CD4-positive, alpha-beta T cell treated with Interferon gamma for 1 hour (primary cell): ENCODE measurements at regions not wholly inside any gene's neighbourhood (a gene's known extent, or its start where the extent isn't known, plus 50 kb on each side); places are given as distances from the start of the nearest gene placed in this dataset.
"Not testable (repeated sequence)": the region's sequence is repeated elsewhere in the genome, so short reads cannot be mapped to it uniquely, and the experiment has no call there.

Source experiments
- DNase-seq: peaks from one replicate; pipeline ENCODE4 v3.0.0-alpha.2; 2020

GRCh38 chr2:87275974-87276629 is 254.5 kb upstream of the PLGLB1 start:
- DNase-seq, result not testable (repeated sequence)

GRCh38 chr2:87276673-87277072 is 255.0 kb upstream of the PLGLB1 start:
- not testable (repeated sequence) for DNase-seq

DNA sequence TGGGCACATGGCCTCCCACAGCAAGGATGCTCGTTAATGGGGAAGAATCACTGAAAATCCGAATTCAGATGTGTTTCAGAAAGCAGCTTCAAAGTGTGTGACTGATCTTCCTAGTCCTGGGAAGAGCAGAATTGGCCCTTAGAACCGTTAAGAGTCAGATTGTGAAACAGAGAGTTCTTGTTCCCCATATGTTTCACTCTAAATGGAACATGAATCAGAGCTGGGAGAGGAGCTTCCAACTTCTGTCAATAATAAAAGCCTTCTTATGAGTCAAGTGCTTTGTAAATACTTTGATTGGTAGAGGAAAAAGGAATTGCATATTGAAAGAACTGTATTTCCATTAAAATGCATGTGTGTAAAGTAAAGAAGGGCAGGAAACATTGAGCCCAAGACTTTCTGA is 256.1 kb upstream of the PLGLB1 start:
- not testable (repeated sequence) for DNase-seq

GRCh38 chr2:87280596-87281355 is 259.1 kb upstream of the PLGLB1 start:
- not testable (repeated sequence) for DNase-seq

- not testable (repeated sequence) for DNase-seq
Measured at GRCh38 chr2:87283735-87284470, 262.3 kb upstream of the PLGLB1 start.

GRCh38 chr2:87284471-87284772 is 262.8 kb upstream of the PLGLB1 start:
- not testable (repeated sequence) for DNase-seq

GRCh38 chr2:87285139-87285538 is 263.5 kb upstream of the PLGLB1 start:
- not testable (repeated sequence) for DNase-seq

GRCh38 chr2:87290566-87291307 is 269.1 kb upstream of the PLGLB1 start:
- DNase-seq, result not testable (repeated sequence)

DNA sequence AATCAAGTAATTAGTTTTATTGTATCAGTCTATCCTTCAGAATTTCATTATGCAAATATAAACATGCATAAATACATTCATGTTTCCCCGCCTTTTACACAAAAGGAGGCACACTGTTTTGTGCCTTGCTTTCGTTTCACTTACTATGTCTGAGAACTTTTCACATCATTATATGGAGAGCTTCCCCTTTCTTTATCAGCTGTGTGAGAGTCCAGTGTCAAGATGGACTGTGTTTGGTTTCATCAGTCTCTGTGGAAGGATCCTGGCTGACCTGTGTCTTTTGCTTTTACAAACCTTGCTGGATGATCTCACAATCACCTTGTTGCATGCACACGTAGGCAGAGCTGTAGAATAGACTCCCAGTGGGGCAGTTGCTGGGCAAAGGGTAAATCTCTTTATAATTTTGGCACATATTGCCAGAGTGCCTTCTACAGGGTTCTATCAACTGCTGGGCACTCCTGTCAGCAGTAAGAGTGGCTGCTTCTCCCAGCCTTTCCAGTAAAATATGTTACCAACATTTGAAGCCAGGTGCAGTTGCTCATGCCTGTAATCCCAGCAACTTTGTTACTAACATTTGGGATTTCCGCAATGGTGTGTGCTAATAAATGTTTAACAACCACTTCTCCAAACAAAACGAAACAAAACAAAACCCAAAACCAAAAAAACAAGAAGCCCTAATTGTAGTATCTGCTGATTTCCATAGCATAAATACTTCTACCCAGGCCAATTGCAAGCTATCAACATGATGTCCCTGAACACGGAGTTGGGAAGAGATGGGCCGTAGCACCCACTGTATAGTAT is 270.0 kb upstream of the PLGLB1 start:
- not testable (repeated sequence) for DNase-seq

DNA sequence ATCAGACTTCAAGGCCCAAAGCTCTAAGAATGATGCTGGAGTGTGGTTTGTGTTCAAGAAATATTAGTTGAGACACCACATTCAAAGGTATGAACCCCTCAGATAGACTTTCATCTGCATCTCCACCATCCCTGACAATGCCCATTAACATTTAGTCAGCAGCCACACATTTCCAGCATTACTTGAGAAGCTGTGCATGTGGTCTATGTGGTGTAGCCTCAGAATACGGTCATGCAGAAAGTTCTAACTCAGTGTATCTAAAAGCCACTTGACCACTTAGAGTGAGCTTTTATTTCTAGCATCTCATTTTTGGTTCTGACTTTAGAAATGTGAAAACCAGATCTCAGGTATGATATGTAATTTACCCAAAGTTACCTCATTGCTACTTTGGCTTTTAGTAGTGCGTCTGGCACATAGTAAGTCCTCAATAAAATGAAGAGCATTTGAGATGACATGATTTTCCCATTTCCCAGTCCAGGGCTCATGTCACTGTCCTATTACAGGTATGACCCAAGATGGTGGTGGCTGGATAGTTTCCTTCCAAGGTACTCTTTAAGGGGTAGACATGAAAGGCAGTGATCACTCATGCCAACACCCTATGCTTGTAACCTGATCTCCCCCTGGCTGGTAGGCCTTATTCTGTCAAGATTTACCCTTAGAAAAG is 272.4 kb upstream of the PLGLB1 start:
- not testable (repeated sequence) for DNase-seq

- DNase-seq, result not testable (repeated sequence)
Measured at GRCh38 chr2:87295135-87295534, 273.5 kb upstream of the PLGLB1 start.

GRCh38 chr2:87301349-87301748 is 279.7 kb upstream of the PLGLB1 start:
- not testable (repeated sequence) for DNase-seq

DNA sequence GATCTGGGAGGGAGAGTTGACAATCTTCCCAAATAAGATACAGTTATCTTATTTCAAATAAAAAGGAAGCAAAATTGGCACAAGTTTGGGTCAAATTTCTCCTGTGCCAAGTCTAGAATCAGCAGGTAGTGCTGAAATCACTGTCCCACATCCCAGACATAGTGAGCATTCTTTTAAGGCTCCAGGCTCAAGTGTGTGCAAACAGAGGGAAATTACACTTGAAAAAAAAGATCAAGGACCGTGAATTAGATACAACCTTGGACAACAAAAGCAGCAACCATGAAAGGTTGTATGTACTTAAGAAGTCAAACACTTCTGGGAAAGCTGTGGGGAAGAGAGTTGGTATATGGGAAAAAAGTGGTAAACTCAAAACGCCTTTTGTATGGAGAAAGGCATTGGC is 280.2 kb upstream of the PLGLB1 start:
- DNase-seq, result not testable (repeated sequence)

GRCh38 chr2:87308621-87309020 is 287.0 kb upstream of the PLGLB1 start:
- not testable (repeated sequence) for DNase-seq

DNA sequence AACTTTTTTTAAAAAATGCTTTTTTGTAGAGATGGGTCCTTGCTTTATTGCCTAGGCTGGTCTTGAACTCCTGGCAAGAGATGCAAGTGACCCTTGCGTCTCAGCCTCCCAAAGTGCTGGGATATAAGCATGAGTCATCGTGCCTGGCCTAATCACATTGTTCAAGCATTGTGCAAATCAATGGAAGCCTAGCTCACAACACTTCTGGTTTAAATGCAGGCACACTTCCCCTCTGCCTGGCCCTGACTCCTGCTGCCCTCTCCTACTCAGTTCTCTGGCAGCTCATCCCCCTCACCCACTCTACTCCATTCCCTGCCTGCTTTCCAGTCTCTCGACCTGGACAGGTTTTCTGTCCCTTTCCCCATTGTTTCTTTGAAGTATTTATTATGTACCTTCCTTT is 288.1 kb upstream of the PLGLB1 start:
- not testable (repeated sequence) for DNase-seq

DNA sequence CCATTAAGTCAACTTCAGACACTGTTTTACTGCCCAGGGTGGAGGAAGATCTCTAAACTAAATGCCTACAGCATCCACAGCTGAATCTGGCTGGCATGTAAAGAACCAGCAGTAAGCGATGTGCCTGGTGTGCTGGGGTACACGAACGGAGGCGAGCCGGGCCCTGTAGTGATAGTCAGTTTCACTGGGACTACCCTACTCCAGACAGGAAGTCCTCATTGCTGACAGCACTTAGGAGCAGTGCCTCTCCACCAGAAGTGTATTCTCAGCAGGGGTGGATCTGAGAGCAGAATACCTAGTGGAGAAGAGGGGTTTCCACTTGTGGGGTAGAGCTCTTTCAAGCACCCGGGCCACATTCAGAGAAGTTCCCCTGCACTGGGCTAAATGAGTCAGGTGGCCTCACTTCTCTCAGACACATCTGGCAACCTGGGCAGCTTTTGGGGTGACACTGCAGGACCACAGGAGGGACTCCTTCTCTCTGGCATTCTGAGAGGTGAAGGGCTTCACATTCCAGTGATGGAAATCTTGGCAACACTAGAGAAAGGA is 290.3 kb upstream of the PLGLB1 start:
- DNase-seq, result not testable (repeated sequence)

DNA sequence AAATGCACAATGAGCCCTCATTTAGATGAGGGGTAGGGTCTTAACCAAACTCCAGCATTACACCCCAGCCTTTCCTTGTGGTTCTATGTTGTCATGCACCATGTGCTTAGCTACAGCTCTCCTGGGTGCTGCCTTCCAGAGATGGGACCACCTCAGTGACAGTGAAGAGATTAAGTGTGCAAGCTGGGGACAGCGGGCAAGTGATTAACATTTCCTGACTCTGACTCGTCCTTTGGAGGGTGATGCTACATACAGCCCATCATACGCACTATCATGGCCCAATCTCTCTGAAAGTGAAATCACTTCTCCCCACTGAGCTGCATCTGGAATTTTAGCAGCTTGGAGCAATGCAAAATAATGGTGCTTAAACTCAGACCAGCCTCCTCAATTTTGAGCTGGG is 293.0 kb upstream of the PLGLB1 start:
- not testable (repeated sequence) for DNase-seq

GRCh38 chr2:87315183-87315902 is 293.7 kb upstream of the PLGLB1 start:
- DNase-seq, result not testable (repeated sequence)

DNA sequence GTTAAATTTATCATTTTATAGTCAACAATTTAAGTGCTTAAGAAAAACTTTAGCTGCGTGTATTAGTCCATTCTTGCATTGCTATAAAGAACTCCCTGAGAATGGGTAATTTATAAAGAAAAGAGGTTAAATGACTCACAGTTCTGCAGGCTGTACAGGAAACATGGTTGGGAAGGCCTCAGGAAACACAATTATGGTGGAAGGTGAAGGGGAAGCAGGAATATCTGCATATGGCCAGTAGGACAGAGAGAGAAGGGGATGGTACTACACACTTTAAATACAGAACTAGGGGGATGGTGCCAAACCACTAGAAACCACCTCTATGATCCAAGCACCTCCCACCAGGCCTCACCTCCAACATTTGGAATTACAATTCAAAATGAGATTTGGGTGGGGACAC is 295.5 kb upstream of the PLGLB1 start:
- not testable (repeated sequence) for DNase-seq

- not testable (repeated sequence) for DNase-seq
Measured at GRCh38 chr2:87318814-87319491, 297.3 kb upstream of the PLGLB1 start.
